Caco-2 (cell line): ENCODE measurements at regions not wholly inside any gene's neighbourhood (a gene's known extent, or its start where the extent isn't known, plus 50 kb on each side); places are given as distances from the start of the nearest gene placed in this dataset.
"Not testable (repeated sequence)": the region's sequence is repeated elsewhere in the genome, so short reads cannot be mapped to it uniquely, and the experiment has no call there.

Experiments
- BruUV-seq: library from RNA; stranded (reverse); fragments of 400-500 nt; replicated peaks from 2 replicates; lab custom pipeline; 2021; lab: Mats Ljungman, UMichigan
- CTCF ChIA-PET: fragments of 300-600 bp; sonication (Branson Sonifier 250); formaldehyde crosslinking; loops from one replicate; lab custom pipeline; 2022; ENCODE audit warnings: antibody characterized with exemption; lab: Charles Lee
- POLR2A ChIA-PET: fragments of 300-600 bp; sonication (Branson Sonifier 250); formaldehyde crosslinking; loops from one replicate; lab custom pipeline; 2022; ENCODE audit warnings: antibody characterized with exemption; lab: Charles Lee
- DNase-seq, 2 experiments: peaks; one replicate each; pipeline versions ENCODE4 v3.0.0 to v3.0.0-alpha.2; 2020 to 2022
- H3K27me3 ChIP-seq: replicated peaks from 2 replicates; pipeline ENCODE4 v1.6.0; 2011; ENCODE audit warnings: low read length; ENCODE audit not compliant: control insufficient read depth, insufficient read depth
- H3K36me3 ChIP-seq: 2 replicates; pipeline ENCODE4 v1.5.1; 2011; ENCODE audit warnings: low read length; ENCODE audit not compliant: control insufficient read depth, insufficient read depth
- H3K4me1 ChIP-seq: fragments of 250-450 bp; sonication (Bioruptor Pico); 2 replicates; pipeline ENCODE4 v1.5.1; 2020; ENCODE audit warnings: mild to moderate bottlenecking
- H3K4me3 ChIP-seq: 2 replicates; pipeline ENCODE4 v1.5.1; 2011; ENCODE audit warnings: low read depth, mild to moderate bottlenecking, control low read depth, low read length
- H3K9me3 ChIP-seq: fragments of 250-450 bp; sonication (Bioruptor Pico); 2 replicates; pipeline ENCODE4 v1.5.1; 2020; ENCODE audit warnings: mild to moderate bottlenecking, moderate library complexity
- H3K27ac Mint-ChIP-seq: one replicate; pipeline ENCODE4 v1.8.0; 2022; ENCODE audit warnings: mixed read lengths; ENCODE audit not compliant: unreplicated experiment
- H3K27me3 Mint-ChIP-seq: one replicate; pipeline ENCODE4 v1.8.0; 2022; ENCODE audit warnings: mixed read lengths; ENCODE audit not compliant: insufficient read depth, unreplicated experiment
- H3K36me3 Mint-ChIP-seq: one replicate; pipeline ENCODE4 v1.8.0; 2022; ENCODE audit warnings: mild to moderate bottlenecking, mixed read lengths; ENCODE audit not compliant: insufficient read depth, unreplicated experiment
- H3K4me1 Mint-ChIP-seq: one replicate; pipeline ENCODE4 v1.8.0; 2022; ENCODE audit warnings: low read depth, mixed read lengths; ENCODE audit not compliant: unreplicated experiment
- H3K4me3 Mint-ChIP-seq: one replicate; pipeline ENCODE4 v1.8.0; 2022; ENCODE audit warnings: mild to moderate bottlenecking, moderate library complexity, mixed read lengths; ENCODE audit not compliant: unreplicated experiment
- H3K9me3 Mint-ChIP-seq: one replicate; pipeline ENCODE4 v1.8.0; 2022; ENCODE audit warnings: mixed read lengths; ENCODE audit not compliant: unreplicated experiment
- intact Hi-C: fragments of 100-400 bp; cut with micrococcal nuclease; formaldehyde crosslinking; loops from one replicate; pipeline ENCODE4 v1.10.0; 2022; ENCODE audit not compliant: unreplicated experiment
- TF ChIP-seq, protein P1 (sequence below), 2 experiments: fragments of 200-600 bp in 1 of 2; IDR thresholded peaks; 1 replicate in 1 of 2; 2 replicates in 1 of 2; pipeline versions ENCODE4 v1.5.1 to v1.8.0; 2011 to 2022; ENCODE audit warnings: antibody characterized with exemption in 1 of 2, control low read depth in 1 of 2, inconsistent platforms in 1 of 2, low read depth in 1 of 2, low read length in 1 of 2, mild to moderate bottlenecking in 1 of 2, moderate library complexity in 1 of 2; ENCODE audit not compliant: insufficient read depth in 1 of 2, severe bottlenecking in 1 of 2, unreplicated experiment in 1 of 2

- no peaks in the 10 kb centered on the region for H3K9me3 Mint-ChIP-seq
- intact Hi-C loops, result no loop called here
- POLR2A ChIA-PET, result no interaction called here
Observed at GRCh38 chr2:39836638-39837037, 57.6 kb upstream of the THUMPD2 start.

GRCh38 chr2:39834426-39834825 lies 55.4 kb upstream of the THUMPD2 start:
- CTCF ChIA-PET, result no interaction called here
- POLR2A ChIA-PET, result no interaction called here
- H3K27me3 Mint-ChIP-seq, result peaks cover 12% of the 10 kb centered on the region
- no peak for DNase-seq
- H3K9me3 ChIP-seq, result peaks cover 5% of the 10 kb centered on the region; the same call in 1 of the 2 replicates
- TF ChIP-seq, protein P1, sequence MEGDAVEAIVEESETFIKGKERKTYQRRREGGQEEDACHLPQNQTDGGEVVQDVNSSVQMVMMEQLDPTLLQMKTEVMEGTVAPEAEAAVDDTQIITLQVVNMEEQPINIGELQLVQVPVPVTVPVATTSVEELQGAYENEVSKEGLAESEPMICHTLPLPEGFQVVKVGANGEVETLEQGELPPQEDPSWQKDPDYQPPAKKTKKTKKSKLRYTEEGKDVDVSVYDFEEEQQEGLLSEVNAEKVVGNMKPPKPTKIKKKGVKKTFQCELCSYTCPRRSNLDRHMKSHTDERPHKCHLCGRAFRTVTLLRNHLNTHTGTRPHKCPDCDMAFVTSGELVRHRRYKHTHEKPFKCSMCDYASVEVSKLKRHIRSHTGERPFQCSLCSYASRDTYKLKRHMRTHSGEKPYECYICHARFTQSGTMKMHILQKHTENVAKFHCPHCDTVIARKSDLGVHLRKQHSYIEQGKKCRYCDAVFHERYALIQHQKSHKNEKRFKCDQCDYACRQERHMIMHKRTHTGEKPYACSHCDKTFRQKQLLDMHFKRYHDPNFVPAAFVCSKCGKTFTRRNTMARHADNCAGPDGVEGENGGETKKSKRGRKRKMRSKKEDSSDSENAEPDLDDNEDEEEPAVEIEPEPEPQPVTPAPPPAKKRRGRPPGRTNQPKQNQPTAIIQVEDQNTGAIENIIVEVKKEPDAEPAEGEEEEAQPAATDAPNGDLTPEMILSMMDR (IDR thresholded peaks at IDR 0.05; ENCODE audit: insufficient read depth in 1 of 2, low read depth in 1 of 2, low read length in 1 of 2, severe bottlenecking in 1 of 2, unreplicated experiment in 1 of 2), result no peak
- no peaks in the 10 kb centered on the region for H3K36me3 Mint-ChIP-seq
- no peak overlapping the region for H3K4me3 ChIP-seq
- no peak overlapping the region for H3K27ac Mint-ChIP-seq
- H3K36me3 ChIP-seq, result no peaks in the 10 kb centered on the region
- H3K4me1 Mint-ChIP-seq, result no peaks in the 10 kb centered on the region
- H3K4me1 ChIP-seq, result no peaks in the 10 kb centered on the region
- no TSS peak for BruUV-seq
- H3K4me3 Mint-ChIP-seq, result no peak overlapping the region
- intact Hi-C loops, result no loop called here
- H3K9me3 Mint-ChIP-seq, result no peaks in the 10 kb centered on the region
- no peaks in the 10 kb centered on the region for H3K27me3 ChIP-seq

More at GRCh38 chr2:39836638-39837037, 57.6 kb upstream of the THUMPD2 start:
- H3K27me3 ChIP-seq, result no peaks in the 10 kb centered on the region
- CTCF ChIA-PET, result no interaction called here
- H3K4me3 ChIP-seq, result no peak overlapping the region
- Mint-ChIP-seq H3K27me3 (peaks cover 8% of the 10 kb centered on the region), H3K4me1 (no peaks in the 10 kb centered on the region), H3K27ac (no peak overlapping the region), H3K36me3 (no peaks in the 10 kb centered on the region), H3K4me3 (no peak overlapping the region)
- H3K4me1 ChIP-seq, result no peaks in the 10 kb centered on the region
- no peaks in the 10 kb centered on the region for H3K36me3 ChIP-seq
- no TSS peak for BruUV-seq
- DNase-seq, result no peak
- peaks cover 5% of the 10 kb centered on the region; the same call in 1 of the 2 replicates for H3K9me3 ChIP-seq
- TF ChIP-seq, protein P1 (IDR thresholded peaks at IDR 0.05; ENCODE audit: insufficient read depth in 1 of 2, low read depth in 1 of 2, low read length in 1 of 2, severe bottlenecking in 1 of 2, unreplicated experiment in 1 of 2), result no peak

DNA sequence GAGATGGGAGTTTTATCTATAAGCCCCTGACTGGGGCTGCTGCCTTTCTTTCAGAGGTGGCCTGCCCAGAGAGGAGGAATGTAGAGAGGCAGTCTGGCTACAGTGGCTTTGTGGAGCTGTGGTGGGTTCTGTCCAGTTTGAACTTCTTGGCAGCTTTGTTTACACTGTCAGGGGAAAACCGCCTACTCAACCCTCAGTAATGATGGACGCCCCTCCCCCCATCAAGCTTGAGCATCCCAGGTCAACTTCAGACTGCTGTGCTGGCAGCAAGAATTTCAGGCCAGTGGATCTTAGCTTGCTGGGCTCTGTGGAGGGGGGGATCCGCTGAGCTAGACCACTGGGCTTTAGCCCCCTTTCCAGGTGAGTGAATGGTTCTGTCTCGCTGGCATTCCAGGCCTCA lies 51.6 kb upstream of the THUMPD2 start:
- H3K4me3 ChIP-seq, H3K9me3 Mint-ChIP-seq, H3K9me3 ChIP-seq, H3K27me3 ChIP-seq, DNase-seq, H3K36me3 Mint-ChIP-seq, H3K36me3 ChIP-seq, H3K27ac Mint-ChIP-seq, intact Hi-C loops, H3K4me1 ChIP-seq, H3K4me3 Mint-ChIP-seq, CTCF ChIA-PET, H3K4me1 Mint-ChIP-seq, POLR2A ChIA-PET, BruUV-seq: not testable (repeated sequence)
- peaks cover 19% of the 10 kb centered on the region for H3K27me3 Mint-ChIP-seq
